Astrocyte (in vitro differentiated cells and primary cell): ENCODE measurements at regions not wholly inside any gene's neighbourhood (a gene's known extent, or its start where the extent isn't known, plus 50 kb on each side); places are given as distances from the start of the nearest gene placed in this dataset.

Experiments
- EZH2 ChIP-seq: IDR thresholded peaks from 2 replicates; pipeline ENCODE4 v1.6.1; 2012; ENCODE audit warnings: mild to moderate bottlenecking, low read length, inconsistent platforms; ENCODE audit not compliant: insufficient read depth
- TF ChIP-seq, protein P1 (sequence below): IDR thresholded peaks from 2 replicates; pipeline ENCODE4 v1.5.1; 2011; ENCODE audit warnings: low read depth, mild to moderate bottlenecking, inconsistent platforms, low read length, moderate library complexity; ENCODE audit not compliant: insufficient read depth

DNA sequence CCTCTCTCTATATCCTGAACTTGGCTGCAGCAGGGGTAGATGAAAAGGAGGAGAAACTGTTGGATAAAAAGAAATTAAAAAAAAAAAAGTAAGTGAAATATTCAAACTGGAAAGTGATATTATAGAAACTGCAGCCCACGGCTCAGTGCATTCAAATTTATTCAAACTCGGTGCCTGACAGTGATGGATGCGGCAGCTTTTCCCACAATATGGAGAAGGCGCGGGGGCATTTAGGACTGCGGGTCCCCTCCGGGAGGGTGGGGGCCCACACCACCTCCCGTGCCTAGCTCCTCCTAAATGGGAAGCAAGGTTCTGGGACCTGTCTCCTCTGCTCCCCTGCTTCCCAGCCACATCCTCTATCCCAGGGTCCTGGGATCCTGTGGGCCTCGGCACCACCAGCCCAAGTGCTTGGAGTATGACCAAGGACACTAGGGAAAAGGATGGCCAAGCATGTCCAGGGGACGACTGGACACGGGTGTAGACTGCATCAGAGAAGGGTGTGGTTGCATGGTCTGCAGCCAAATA is 82.4 kb downstream of the HIF1AN start:
- TF ChIP-seq, protein P1, sequence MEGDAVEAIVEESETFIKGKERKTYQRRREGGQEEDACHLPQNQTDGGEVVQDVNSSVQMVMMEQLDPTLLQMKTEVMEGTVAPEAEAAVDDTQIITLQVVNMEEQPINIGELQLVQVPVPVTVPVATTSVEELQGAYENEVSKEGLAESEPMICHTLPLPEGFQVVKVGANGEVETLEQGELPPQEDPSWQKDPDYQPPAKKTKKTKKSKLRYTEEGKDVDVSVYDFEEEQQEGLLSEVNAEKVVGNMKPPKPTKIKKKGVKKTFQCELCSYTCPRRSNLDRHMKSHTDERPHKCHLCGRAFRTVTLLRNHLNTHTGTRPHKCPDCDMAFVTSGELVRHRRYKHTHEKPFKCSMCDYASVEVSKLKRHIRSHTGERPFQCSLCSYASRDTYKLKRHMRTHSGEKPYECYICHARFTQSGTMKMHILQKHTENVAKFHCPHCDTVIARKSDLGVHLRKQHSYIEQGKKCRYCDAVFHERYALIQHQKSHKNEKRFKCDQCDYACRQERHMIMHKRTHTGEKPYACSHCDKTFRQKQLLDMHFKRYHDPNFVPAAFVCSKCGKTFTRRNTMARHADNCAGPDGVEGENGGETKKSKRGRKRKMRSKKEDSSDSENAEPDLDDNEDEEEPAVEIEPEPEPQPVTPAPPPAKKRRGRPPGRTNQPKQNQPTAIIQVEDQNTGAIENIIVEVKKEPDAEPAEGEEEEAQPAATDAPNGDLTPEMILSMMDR, result no peak
- no peak for TF ChIP-seq EZH2
